GM19455 (cell line): ENCODE measurements at regions not wholly inside any gene's neighbourhood (a gene's known extent, or its start where the extent isn't known, plus 50 kb on each side); places are given as distances from the start of the nearest gene placed in this dataset.
"Not testable (repeated sequence)": the region's sequence is repeated elsewhere in the genome, so short reads cannot be mapped to it uniquely, and the experiment has no call there.

Experiments used
- ATAC-seq: cut with Tn5 transposase; IDR thresholded peaks from one replicate; pipeline ENCODE4 v1.9.1; 2021; ENCODE audit not compliant: unreplicated experiment

DNA sequence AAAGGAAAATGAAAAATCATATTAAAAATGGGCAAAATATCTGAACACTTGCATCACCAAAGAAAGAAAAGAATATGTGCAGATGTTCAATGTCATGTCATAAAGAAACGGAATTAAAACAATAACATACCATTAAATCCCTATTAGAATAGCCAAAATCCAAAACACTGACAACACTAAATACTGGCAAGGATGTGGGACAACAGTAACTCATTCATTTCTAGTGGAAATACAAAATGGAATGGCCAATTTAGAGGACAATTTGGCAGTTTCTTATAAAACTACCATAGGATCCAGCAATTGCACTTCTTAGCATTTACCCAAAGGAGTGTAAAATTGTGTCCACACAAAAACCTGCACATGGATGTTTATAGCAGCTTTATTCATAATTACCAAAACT lies 542.5 kb upstream of the UBE2E2 start:
- ATAC-seq, result no peak

GRCh38 chr3:22661121-22661700 lies 541.9 kb upstream of the UBE2E2 start:
- ATAC-seq, result no peak

- no peak for ATAC-seq
These were observed 537.6 kb upstream of the UBE2E2 start for GRCh38 chr3:22665528-22665927.

GRCh38 chr3:22666736-22667135 lies 536.4 kb upstream of the UBE2E2 start:
- ATAC-seq, result no peak

DNA sequence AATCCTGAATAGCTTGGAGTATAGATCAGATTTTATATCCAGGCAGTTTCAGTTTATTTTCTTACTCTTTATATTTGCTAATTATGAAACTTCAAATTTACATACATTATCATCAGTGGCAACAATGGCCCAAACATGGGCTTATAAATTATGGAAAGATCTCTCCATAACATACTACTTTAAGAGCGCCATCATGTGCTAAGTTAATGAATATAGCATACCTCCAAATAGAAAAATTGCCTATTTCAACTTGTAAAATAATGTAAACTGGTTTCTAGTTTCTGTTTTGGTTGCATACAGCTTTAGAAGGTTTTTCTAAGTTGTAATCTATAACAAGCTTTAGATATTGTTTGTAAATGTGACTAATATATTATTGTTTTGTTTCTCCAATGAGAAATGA lies 531.3 kb upstream of the UBE2E2 start:
- no peak for ATAC-seq

DNA sequence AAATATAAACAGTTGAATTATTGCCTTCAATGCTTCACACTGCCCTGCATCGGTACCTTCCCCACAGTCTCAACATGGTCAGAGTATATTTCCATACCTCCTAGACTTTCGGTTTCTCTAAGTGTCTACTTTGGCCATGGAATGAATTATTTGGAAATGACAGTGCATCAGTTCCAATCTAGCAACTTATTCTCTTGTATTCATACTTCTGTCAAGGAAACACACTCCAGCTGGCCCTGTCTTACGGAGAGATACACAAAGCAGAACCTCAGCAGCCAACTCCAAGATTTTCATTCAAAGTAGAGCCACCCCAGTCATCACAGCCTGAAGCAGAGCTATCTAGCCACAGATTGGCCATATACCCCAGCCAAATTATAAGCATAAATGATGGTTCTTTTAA lies 518.4 kb upstream of the UBE2E2 start:
- no peak for ATAC-seq

DNA sequence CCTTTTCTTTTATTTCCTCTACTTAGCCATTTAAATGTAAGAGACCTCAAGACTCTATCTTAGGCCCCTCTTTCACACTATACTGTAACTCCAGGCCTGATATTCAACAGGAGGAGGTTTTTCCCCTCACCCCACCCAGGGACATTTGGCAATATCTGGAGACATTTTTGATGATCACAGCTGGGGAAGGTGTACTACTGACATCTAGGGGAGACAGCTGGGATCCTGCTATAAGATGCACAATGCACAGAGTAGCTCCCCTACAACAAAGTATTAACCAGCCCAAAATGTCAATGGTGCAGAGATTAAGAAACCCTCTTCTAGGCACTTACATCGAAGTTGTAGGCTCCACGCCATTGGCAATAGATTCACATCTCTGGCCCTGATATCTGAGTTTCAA lies 517.5 kb upstream of the UBE2E2 start:
- ATAC-seq, result no peak

GRCh38 chr3:22691407-22691806 lies 511.7 kb upstream of the UBE2E2 start:
- no peak for ATAC-seq

- ATAC-seq, result no peak
These were observed 511.1 kb upstream of the UBE2E2 start for GRCh38 chr3:22691856-22692628.

DNA sequence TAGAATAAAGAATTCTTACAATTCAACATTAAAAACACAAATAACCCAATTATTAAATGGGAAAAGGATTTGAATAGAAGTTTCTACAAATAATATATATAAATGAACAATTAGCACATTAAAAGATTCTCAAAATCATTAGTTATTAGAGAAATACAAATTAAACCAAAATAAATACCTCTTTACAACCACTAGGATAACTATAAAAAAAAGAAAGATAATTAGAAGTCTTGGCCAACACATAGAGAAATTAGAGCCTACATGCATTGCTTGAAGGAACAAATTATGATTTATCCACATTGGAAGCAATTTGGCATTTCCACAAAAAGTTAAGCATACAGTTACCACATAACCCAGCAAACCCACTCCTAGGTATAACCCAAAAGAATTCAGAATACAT lies 502.3 kb upstream of the UBE2E2 start:
- no peak for ATAC-seq

DNA sequence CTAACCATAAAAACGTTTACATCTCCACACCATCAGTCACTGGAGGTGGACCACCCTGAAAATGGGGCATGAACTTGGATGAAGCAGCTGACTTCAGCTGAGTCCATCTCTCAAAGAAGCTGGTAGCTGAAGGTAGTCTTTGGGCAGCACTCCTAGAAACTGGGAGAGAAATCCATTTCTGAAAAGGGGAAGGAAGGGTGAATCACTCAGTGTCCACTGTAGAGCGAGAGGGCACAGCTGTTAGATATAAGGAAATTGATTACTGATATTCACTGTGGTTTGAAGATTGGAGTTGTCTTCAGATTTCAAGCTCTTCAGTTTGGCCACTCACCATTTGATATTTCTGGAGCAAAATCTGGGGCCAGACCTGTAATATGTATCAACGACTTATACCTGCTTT lies 499.0 kb upstream of the UBE2E2 start:
- no peak for ATAC-seq

DNA sequence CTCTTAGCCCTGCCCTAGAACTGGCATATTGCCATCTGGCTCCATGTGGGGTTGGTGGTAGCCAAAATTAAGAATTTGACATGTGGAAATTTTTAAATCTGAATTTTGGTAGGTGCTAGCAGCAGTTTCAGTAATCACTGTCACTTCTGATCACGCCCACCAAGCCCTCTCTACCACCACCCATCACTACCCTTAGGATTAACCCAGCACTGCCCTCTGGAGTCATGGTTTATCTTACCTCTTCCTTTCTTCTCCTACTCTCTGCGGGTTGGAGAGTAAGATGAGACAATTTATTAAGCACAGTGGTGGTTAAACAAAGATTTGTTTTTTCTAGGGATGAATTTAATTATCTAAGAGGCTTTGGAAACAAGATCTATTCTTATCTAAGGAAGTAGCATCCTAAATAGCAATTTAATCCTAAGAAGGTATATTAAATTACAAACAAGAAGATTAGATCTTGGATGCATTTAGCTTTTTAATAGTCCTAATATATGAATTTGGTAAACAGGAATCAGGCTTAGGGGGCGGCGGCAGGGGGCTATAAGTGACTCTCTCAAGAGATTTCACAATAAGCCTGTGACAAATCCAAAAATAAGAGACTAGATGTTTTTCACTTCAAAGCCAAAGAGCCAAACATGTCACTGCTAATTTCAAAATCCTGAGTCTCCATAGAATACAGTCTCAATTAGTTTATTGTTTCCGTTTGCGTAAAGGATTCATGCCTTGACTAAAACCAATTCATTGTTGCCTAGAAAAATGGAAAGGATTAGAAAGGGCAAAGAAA lies 498.4 kb upstream of the UBE2E2 start:
- no peak for ATAC-seq

GRCh38 chr3:22706922-22707321 lies 496.2 kb upstream of the UBE2E2 start:
- ATAC-seq, result not testable (repeated sequence)

DNA sequence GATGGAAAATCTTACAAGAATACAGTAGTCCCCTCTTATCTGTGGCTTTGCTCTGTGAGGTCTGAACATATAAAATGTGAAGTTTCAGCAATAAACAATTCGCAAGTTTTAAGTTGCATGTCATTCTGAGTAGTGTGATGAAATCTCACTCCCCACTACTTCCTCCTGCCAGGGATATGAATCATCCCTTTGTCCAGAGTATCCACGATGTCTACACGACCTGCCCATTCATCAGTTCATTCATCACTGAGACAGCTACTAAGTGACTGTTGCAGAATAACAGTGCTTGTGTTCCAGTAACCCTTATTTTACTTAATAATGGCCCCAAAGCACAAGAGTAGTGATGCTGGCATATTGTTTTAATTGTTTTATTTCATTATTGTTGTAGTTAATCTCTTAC lies 489.2 kb upstream of the UBE2E2 start:
- no peak for ATAC-seq

DNA sequence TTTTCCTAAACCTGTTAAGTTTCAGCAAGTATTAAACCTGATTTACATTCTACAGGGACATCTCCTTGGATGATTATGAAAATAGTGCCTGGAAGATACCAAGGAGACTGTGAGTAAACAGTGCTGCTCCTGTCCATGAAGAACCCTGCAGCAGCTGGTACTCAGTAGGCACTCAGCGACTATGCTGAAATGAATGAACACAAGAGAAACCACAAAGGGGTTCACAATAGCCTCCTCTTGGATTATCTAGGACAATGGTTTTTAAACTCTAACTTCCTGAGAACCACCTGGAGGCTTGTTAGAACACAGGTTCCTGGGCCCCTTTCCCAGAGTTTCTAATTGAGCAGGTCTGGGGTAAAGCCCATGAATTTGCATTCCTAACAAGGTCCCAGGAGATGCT lies 488.4 kb upstream of the UBE2E2 start:
- ATAC-seq, result no peak

GRCh38 chr3:22720596-22720995 lies 482.5 kb upstream of the UBE2E2 start:
- ATAC-seq, result no peak

GRCh38 chr3:22724420-22724819 lies 478.7 kb upstream of the UBE2E2 start:
- no peak for ATAC-seq

DNA sequence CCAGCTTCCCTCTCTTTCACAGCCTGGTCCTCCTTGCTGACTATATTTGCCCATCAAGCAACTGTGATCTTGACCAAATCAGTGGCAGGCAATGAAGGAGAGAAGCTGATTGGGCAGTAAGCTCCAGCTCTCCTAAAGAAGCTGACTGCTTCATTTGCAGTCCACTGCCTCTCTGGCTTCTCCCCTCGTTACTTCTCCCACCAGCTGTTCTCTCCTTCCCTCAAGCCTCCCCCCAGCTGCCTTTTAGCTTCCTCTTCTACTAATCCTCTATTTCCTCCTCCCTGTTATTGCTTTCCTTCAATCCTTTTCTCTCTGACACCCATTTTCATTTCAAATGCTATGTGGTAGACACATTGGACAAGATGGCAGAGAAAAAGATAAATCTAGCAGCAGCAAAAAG lies 474.7 kb upstream of the UBE2E2 start:
- ATAC-seq, result no peak

DNA sequence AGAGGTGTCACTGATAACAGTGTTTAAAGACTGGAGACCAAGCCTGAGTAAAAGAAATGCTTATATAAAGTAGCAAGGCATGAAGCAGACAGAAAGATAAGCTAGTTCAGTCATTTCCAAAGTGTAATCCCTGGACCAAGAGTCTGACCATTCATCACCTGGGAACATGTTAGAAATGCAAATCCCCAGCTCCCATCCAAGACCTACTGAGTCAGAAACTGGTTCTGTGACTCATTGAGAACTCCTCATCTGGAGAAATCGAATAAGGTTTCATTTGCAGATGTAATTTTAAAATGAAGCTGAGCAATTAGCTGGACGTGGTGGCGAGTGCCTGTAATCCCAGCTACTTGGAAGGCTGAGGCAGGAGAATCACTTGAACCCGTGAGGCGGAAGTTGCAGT lies 473.9 kb upstream of the UBE2E2 start:
- ATAC-seq, result no peak

- no peak for ATAC-seq
These were observed 473.1 kb upstream of the UBE2E2 start for GRCh38 chr3:22729981-22730380.

DNA sequence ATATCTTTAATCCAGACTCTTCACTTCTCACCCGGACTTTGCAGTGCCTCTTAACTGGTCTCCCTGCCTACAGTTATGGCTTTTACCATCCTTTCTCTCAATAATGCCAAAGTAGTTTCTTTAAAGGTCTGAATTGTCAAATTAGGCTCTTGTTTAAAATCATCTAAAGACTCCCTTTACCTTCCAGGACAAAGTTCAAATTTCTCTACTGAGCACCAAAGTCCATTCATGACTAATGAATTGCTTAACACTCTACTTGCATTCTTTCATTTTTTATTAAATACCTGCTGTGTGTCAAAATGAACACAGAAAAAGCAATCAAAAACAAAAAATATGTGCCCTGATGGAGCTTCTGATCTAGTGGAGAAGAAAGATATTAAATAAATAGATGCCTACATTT lies 472.4 kb upstream of the UBE2E2 start:
- ATAC-seq, result no peak

DNA sequence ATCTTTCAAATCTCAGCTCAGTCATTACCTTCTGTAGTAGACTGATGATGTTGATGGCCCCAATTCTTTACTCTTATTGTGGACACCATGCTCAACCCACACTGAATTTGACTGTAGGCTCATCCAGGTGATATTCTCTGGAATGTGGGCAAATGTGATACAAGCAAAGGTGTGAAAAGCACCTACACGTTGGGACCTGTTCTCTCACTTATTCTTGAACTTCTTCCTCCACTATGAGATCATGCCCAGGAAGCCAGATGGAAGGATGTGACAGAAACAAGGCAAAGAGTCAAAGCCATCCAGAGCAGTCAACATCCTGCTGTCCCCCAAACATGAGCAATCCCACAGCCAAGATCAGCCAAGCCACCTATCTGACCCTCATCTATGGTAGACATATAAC lies 471.2 kb upstream of the UBE2E2 start:
- no peak for ATAC-seq
